HG02571 (cell line): ENCODE measurements at regions not wholly inside any gene's neighbourhood (a gene's known extent, or its start where the extent isn't known, plus 50 kb on each side); places are given as distances from the start of the nearest gene placed in this dataset.

Experiments
- ATAC-seq: cut with Tn5 transposase; IDR thresholded peaks from one replicate; pipeline ENCODE4 v1.9.1; 2021; ENCODE audit warnings: mild to moderate bottlenecking, moderate library complexity; ENCODE audit not compliant: unreplicated experiment

DNA sequence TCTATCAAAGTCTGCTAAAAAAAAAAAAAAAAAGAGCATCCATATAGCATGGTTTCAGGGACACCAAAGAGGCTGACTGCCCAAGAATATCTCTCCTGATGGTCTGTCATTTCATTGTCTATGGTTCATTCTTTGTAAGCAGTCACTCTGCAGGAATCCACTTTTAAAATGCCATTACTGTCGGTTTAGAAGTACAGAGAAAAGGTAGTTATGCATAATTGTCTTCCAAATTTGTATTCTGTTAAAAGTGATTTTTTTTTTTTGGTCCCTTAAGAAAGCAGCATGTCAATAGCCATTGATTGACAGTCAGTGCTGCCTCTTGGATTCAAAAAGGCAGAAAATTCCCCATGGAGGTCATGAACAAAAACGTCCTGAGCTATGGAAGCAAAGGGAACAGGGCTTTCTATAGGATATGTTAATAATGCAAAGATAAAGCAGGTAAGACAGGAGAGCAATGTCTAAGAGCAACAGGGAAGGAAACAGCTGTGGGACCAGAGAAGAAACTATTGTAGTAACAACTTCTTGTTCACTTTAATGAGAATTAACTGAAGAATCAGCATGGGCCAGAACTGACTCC, 245.8 kb downstream of the TMX3 start:
- no peak for ATAC-seq

DNA sequence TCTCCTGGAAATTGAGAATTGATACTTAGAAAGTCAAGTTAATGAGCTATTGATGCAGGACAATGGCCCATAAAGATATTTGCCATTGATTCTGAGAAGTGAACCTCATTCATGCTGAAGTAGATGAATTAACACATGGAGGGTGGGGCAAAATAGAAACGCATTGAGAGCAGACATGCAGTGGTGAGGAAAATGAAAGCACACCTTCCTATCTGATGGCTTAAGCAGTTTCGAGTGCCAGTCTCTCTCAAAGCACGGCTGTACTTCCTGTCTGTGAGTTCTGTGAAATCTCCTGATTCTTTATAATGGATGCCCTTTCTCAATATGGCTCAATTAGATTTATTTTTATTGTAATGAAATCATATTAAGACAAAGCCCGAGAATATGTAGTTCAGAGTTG, 247.0 kb downstream of the TMX3 start:
- no peak for ATAC-seq

DNA sequence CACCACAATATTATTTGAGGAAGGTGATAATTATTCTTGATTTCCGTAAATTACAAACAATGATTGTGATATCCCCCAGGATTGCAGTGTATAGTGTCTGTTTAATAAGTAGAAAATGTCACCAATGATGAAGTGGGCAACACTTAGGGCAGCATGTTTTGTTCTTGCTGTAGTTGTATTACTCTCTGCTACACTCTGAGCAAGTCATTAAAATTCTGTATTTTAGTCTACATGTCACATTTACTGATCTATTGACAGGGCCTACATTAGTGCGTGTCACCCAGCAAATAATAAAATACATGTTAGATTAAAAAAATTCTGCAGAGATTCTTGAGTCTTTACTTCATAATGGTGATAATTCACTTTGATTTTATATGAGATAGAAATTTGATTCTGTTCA, 247.6 kb downstream of the TMX3 start:
- no peak for ATAC-seq

DNA sequence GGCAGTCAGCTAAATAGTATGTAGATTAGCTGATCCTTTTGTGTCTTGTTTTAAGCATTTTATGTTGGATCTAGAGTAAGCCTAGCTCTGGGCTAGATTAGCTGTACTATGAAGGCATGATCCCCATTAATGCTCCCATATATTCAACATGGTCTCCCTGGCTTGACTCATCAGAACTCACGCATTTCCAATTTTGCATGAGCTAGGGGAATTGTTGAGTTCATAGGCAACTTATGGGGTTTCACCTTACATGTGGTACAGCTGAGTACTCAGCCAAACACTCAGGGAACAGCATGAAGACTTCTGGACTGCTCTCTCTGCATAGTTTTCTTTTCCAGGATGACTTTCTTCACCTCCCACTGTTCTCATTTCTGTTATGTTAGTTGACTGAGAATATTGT, 248.2 kb downstream of the TMX3 start:
- ATAC-seq = no peak

DNA sequence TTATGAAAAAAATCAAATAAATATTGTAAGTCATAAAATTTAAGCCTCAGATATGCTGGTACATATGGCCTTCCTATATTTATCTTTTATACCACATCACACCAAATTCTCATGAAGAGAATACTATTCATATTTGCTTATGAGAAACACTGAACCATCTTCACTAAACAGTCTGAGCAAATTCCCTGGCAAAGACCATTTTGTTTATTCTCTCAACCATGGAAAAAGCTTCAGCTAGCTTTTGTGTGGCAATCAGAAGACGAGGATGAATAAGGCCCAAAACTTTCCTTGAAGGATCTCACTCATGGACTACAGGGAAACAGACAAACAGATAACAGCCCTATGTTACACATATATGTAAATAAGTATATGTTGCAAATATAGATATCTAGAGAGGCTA, 252.1 kb downstream of the TMX3 start:
- ATAC-seq = no peak

DNA sequence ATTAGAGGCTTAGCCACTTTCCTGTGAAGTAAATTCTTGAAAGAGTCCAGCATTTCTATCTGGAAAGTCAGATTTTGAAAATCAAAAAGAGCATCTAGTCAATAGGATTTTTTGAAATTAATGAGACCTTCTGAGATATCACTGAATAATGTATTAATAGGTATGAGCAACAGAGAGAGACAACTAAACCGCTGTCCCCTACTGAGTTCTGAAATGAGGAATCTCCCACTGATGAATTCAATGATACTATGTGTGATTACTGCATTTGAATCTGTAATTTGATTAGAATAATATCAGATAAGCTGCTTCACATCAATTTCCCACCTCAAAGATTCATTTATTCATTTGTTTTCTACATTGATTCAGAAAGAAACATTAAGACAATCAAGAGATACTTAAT, 252.8 kb downstream of the TMX3 start:
- ATAC-seq = no peak

DNA sequence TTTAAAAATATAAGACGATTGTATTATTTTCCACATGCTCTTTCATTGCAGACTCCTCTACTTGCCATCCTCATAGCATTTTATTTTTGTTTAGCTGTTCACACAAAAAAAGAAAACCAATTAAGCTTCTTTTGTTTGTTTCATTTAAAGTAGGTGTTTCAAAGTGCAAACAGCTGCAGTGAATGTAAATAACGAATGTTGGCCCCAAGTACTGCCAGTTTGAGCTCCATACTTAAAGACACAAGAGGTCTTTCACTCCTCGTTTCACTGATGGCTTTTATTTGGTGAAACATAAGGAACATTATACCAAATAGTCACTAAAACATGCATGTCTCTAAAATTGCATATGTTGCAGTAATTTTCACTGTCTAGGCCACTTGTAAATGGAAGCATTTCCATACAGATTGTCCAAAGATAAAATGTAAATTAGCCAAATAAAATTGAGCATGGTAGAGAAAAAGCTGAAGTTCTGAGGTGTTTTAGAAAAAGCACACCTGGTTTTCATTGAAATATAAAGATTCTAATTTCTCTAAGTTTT, 253.4 kb downstream of the TMX3 start:
- no peak for ATAC-seq

DNA sequence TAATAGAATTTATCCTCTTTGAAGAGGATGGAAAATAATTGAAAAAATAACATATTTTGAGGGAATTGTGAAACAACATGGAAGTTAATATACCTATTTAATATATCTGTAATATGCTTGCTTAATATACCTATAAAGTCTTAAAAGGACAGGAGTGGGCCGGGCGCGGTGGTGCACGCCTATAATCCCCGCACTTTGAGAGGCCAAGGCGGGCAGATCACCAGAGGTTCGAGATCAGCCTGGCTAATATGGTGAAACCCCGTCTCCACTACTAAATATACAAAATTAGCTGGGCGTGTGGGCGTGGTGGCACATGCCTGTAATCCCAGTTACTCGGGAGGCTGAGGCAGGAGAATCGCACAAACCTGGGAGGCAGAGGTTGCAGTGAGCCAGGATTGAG, 254.9 kb downstream of the TMX3 start:
- ATAC-seq = no peak

DNA sequence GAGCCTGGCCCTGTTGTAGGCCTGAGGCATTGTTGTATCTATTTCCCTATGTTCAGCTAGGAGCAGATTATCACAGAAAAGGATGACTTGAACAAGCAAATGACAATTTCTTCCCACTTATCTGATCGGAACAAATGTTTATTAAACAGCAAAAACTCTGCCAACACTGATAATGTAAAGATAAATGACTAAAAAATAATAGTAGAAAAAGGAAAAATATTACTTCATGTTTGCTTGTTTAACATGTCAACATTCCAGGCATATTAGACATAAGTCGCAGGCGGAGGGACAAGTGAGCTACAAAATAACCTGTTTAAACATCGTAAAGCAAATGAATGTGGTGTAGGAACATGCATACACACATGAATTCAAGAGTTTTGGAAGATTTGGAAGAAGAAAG, 257.9 kb downstream of the TMX3 start:
- no peak for ATAC-seq

DNA sequence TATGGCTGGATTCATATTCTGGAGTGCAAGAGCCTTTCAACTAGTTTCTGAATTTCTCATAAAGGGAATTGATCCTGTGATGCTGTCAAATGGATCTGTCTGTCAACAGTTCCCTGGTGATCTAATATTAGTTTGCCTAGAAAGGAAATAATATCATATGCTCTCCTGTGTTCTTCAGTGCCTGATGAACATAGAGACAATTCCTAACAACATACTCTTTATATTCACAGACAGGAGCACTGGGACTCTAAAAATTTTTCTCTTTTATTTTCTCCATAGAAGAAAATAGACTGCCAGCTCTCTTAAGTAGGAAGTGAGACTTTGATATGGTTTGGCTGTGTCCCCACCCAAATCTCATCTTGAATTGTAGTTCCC, 259.7 kb downstream of the TMX3 start:
- ATAC-seq = no peak

DNA sequence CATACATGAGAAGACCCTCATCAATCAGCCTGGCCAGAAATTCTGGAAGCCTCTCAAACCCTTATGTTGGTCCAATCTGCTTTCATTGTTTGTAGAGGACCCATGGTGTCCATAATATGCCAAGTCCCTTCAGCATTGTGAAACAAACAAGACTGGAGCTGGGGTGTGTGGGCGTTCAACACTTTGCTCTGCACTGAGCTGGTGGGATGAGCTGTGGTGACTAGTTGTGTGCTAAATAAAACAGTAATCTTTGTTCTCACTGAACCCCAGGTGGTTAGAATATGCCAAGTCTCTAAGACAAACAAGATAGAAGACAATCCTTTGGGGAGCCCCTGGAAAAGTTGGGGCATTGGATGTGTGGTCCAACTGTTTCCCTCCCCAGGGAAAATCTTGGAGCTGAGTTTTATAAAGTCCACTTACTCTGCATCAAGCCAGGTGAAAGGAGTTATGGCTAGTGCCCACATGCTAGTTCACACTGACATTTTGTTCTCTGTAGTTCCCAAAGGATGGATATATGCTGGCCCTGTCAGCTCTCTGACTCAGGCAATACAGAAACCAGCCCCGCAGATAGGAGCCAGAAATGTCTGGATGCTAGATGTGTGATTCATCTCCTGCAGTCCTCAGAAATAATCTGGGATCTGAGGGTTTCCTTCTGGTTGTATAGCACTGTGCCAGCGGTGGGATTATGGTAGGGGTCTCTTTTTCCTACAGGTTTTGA, 260.2 kb downstream of the TMX3 start:
- ATAC-seq = no peak

DNA sequence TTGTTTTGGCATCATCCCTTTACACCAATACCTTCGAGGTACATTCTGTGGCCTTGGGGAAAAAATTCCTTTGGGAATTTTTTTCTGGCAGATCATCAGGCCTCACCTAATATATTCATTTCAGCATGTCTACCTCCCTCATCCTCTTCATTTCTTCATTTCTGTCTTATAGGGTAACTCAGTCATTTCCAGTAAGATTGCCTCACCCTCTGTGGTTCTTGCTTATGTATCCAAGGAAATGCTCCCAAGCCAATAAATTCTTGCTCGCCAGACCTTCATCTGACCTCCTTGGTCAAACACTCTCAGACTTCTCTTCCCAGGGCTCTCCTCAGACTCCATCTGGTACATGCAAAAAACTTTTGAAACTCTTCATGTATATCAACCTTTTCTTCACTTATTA, 265.6 kb downstream of the TMX3 start:
- ATAC-seq = no peak

DNA sequence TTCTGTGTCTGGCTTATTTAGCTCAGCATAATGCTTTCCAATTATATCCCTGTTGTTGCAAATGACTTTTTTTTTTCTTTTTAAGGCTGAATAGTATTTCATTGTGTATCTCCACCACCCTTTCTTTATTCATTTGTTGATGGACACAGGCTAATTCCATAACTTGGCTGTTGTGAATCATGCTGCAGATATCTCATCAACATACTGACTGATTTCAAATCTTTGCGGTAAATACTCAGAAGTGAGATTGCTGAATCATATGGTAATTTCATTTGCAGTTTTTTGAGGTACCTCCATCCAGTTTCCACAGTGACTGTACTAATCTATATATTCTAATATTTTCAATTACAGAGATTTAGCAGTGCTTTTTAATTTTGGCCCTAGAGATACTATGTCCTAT, 266.2 kb downstream of the TMX3 start:
- no peak for ATAC-seq

DNA sequence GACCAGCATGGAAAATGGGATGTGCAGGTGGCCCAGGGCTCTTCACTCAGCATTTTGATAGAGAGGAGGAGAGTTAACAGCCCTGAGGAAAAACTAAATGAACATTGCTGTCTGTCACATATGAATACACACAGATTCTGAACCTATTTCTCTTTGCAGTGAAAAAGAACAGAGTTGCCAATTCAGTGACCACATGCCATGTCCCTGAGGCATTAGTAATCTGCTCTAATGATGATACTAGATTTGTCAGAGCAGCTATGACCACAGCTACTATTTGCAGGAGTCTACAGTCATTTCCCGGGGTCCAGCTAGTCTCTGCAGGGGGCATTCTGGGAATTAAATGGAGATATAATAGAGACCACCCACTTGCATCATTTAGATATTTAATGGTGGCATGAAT, 267.6 kb downstream of the TMX3 start:
- ATAC-seq = no peak

DNA sequence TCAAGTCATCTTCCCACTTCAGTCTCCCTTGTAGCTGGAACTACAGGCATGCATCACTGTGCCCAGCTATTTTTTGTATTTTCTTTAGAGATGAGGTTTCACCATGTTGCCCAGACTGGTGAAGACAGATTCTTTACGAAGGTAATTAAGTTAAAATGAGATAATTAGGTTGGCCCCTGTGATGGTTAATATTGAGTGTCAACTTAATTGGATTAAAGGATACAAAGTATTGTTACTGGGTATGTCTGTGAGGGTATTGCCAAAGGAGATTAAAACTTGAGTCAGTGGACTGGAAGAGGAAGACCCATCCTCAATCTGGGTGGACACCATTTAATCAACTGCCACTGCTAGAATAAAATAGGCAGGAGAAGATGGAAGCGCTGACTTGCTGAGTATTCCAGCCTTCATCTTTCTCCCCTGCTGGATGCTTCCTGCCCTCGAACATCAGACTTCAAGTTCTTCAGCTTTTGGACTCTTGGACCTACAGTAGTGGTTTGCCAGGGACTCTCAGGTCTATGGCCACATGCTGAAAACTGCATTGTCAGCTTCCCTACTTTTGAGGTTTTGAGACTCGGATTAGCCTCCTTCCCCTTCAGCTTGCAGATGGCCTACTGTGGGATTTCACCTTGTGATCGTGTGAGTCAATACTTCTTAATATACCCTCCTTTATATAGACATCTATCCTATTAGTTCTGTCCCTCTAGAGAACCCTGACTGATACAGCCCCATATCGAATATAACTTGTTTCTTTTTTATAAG, 269.1 kb downstream of the TMX3 start:
- no peak for ATAC-seq

DNA sequence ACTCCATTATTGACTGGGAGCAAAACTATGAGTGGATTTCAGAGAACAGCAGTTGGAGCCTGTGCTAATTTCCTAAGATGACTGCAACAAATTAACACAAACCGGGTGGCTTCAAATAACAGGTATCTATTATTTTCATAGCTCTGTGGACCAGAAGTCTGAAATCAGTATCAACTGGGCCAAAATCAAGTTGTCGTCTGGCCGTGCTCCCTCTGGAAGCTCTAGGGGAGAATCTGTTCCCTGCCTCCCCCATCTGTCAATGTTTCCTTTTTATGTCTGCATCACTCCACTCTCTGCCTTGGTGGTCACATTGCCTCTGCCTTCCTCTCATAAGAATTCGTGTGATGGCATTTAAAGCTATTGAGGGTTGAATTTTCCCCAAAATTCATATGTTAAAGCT, 269.8 kb downstream of the TMX3 start:
- no peak for ATAC-seq

DNA sequence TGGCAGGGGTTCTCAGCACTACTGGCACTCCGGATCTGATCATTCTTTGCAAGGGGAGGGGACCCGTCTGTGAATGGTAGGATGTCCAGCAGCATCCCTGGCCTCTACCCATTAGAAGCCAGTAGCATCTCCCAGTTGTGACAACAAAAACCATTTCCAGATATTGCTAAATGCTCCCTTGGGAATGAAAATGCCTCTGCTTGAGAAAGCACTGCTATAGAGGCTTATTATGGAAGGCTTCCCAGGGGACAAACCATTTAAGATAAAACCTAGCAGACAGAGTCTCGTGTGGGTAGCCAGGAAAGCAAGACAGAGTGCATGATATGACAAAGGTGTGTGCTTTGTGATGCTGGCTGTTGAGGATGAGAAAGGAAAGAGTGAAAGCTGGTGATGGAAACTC, 273.7 kb downstream of the TMX3 start:
- ATAC-seq = no peak

DNA sequence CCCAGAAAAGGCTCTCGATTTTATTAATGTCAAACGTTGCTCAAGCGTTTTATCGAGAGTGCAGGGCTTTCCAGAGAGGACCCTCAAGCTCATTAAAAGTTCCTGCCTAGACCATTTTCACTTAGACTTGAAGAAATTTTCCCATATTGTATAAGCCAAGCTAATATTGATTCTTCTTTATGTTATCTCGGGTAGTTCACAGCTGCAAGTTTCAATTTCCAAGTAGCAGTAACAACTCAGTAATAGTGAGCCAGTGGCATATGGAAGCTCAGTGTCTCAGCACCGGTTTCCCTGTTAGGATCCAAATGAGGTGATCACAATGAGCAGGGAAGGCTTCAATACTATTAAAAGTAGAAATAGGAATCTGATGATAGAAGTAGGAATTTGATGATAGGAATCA, 274.5 kb downstream of the TMX3 start:
- no peak for ATAC-seq

DNA sequence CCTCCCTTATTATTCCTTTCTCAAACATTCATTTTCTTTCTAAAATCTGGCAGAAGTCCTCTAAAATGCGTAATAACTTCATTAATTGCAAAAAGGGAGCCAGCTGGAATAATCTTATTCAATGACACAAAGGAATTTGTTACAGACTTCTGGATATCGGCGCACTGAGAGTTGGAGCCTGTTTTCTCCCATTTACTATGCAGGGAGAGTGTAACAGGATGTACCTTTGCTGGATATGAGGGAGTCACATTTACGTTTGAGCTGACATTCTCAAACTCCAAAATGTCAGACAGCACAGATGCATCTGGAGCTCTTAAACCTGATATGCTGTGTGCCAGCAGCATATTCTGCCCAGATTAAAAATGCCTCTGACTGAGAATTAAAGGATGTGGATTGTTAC, 275.3 kb downstream of the TMX3 start:
- no peak for ATAC-seq

DNA sequence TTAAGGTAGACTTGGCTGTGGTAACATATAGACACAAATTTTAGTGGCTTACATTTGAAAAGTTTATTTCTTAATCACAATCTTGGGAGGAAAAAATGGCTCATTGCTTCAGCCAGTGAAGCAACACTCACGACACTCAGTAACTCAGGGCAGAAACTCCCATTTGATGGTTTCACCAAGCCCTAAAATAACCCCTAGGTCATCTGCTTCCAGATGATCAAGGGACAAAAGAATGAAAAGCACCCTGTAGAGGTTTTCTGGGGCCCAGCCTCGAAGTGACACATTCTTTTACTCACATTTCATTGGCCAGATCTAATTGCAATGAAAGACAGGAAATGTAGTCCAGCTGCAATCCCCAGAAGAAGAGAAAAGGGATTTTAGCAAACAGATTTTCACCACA, 275.9 kb downstream of the TMX3 start:
- no peak for ATAC-seq

DNA sequence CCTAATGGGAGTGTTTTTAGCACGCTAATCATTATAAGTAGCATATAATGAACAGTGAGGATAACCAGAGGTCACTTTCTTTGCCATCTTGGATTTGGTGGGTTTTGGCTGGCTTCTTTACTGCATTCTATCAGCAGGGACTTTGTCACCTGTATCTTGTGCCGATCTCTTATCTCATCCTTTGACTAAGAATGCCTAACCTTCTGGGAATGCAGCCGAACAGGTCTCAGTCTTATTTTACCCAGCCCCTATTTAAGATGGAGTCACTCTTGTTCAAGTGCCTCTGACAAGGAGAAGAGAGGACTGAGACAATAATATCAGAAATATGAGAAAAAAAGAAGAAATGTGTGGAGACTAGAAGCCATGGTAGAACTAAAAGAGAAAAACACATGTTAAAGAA, 276.4 kb downstream of the TMX3 start:
- no peak for ATAC-seq

DNA sequence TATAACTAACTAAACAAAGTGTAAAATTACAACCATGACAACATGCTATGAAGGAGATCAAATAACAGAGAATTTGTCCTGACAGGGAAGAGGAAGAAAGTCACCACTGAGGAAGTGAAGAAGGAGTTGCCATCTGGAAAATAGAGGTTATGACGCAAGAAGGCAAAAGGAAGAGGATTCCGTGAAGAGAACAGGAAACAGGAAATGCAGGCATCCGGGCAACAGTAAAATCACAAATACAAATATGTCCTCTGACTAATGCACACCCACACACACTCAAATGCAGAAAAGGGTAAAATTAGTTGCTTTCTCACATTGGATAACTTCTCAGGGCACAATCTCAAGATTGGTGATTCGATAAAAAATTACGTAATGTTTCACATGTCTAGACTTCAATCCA, 278.4 kb downstream of the TMX3 start:
- no peak for ATAC-seq
